ENCODE measurements at regions not wholly inside any gene's neighbourhood (a gene's known extent, or its start where the extent isn't known, plus 50 kb on each side); places are given as distances from the start of the nearest gene placed in this dataset.

DNA sequence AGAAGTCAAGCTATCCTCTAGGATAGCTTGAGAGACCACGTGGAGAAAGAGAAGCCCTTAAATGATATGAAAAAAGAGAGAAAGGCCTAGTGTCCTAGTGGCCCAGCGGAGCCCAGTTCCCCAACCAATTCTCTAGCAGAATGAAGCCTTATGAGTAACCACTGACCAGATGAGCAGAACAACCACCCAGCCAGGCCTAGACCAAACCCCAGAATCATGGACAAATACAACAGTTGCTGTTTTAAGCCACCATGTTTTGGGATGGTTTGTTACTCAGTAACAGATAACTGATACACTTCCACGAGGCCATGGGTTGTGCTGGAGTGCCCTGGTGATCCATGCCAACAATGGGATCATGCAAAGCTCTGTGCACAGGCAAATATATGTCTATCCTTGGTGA, 377.1 kb downstream of the SOX9 start:
- no peak for DNase-seq (ENCODE audit: low spot score)

DNA sequence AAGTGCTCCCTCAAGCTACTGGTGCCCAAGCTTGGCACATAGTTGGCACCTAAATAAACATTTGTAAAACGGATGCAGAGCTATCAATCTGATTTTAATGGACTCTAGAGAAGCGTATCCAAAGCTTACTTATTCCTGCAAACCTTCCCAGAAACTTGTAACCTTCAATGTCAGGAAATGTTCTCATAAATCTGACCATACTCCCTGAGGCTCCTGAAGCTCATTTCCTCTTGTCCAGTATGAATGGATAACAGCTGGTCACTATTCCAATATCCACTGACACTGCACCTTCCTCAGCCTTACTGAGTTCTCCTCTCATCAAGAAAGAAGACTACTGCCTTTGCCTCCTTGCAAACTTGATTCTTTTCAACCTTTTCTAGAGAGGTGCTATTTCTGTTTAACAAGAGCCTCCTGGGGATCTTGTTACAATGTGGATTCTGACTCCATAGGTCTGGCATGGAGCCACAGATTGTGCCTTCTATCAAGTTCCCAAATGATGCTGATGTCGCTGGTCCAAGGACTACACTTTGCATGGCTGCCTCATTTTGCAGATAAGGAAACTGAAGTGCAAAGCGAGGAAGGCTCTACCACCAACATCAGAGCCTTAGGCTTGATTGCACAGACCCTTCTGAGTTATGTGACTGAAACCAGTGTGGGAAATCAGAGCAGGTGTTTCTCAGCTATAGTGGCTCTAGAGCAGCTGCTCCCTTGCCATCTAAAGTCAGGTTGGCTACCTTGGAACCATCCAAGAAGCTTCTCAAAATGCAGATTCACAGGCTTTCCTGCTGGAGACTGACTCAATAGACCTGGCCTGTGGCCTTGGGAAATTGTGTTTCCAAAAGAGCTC, 377.8 kb downstream of the SOX9 start:
- no peak for DNase-seq (ENCODE audit: low spot score)

DNA sequence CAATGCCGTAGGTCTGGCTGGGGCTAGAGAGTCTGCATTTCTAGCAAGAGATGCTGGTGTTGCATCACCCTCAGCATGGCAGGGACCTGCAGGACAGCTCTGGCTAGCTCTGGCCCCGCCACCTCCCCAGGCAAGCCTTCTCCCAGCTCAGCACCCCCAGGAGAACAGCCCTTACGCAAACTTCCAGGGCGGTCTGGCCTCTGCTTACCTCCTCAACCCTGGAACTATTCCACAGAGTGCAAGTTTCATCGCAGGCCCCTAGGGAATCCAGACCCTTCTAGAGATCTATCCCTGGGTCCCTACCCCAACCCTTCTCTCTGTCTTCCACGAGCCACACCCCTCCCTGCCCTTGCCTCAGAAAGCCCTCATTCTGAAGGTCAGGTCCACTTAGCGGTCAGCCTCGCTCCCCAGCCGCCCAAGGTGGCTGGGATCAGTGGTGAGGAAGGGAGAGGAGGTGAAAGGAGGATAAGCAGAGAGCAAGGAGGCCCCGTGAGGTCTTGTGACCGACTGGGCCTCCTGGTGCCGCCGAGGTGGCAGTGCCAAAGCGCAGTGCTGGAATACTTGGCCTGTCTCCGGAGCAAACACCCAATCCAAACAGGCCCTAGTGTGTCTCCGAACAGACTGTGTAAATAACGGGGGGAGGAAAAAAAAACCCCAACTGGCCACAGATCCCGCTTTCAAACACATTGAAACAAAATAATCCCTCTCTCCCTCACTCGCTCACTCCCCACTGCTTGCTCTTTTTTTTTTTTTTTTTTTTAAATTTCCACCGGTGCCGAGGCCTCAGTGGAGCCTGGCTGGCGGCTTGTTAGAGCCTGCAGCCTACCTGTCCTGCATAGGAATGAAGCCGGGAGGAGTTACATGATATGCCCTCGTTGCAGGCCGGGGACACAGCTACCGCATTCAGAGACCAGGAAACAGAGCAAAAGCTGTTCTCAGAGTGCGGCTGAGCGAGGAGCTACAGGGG, 380.9 kb downstream of the SOX9 start:
- no peak for DNase-seq (ENCODE audit: low spot score)

DNA sequence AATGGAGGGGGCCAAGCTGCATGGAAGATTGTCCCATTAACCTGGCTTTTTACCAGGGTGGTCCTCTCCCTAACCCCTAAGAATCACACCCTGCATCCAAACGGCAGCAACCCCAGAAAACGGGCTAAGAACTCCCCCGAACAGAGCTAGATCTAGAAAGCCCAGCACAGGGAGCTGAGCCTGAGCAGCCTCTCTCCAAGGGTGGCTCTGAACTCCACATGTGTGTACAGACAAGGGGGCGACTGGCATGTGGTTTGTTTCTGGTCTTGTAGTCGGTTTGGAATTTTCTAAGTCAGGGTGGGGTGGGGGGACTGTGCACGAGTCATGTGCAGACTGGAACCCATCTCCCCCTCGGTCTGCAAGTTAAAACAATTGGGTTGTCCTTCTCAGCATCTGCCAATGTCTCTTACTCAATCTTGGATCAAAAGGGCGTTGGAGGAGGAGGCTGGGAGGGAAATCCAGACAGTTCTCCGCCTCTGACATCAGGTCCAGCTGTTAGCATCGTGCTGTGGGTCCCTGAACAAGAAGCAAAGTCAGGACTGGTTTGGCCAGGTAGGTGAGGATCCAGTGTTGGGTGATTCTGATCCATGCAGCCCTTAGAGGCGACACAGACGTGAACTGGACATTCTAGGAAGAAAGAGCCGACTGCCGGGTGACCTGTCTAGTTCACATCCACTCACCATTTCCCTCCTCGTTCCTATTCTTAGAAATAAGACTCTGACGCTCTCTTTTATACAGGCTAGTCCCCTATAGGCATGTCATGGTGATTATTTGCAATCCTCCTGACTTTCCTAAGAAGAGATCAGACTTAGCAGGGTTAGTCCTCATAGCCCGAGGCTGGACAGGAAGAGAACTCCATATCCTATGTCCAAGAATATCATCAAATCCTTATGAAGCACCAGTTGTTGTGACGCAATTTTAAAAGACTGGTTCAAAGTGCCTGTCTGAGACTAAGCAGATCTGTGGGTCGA, 381.8 kb downstream of the SOX9 start:
- no peak for DNase-seq (ENCODE audit: low spot score)

DNA sequence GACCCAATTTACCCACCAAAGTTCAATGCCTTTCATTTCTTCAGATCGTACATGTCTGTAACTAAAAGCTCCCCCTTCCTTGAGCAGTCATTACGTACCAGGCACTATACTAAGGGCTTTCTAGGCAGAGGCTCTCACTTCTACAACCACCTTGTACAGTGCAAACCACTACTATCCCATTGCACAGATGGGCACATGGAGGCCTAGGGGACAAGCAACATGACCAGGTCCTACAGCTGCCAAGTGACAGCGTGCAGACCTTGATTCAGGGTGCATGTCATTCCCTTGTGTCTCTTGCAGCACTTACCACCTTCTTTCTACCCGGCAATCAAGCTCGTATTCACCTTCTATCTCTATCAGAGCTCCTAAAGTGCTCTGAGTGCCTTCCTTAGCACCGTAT, 382.7 kb downstream of the SOX9 start:
- no peak for DNase-seq (ENCODE audit: low spot score)

DNA sequence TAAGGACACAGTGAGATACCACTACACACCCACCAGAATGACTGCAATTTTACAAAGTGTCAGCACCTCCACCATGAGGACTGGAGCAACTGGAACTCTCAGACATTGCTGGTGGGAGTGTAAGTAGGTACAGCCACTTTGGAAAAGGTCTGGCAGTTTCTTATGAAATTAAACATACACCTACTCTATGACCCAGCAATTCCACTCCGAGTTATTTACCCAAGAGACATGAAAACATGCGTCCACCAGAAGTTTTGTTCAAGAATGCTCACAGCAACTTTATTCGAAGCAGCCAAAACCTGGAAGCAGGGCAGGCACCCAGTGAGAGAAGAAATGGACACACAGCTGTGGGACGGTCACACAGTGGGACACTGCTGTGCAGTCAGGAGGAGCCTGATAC, 384.0 kb downstream of the SOX9 start:
- DNase-seq (ENCODE audit: low spot score), result no peak

DNA sequence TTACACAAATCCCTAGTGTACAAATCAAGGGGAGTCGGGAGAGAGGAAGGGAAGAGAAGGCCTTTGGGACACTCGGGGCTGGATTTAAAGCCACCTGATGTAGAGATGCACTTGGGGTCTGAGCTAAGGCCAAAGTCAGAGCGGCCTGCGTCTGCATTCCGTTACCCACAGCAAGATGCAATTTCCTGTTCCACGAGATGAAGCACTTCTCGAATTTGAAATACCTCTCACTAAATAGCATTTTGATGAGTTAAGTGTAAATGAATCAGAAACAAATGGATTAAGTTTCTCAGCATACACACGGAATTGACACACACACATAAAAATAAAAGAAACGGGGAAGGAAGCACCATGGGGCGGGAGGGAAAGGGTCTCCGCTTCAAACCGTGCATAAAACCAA, 386.0 kb downstream of the SOX9 start:
- DNase-seq (ENCODE audit: low spot score), result no peak

DNA sequence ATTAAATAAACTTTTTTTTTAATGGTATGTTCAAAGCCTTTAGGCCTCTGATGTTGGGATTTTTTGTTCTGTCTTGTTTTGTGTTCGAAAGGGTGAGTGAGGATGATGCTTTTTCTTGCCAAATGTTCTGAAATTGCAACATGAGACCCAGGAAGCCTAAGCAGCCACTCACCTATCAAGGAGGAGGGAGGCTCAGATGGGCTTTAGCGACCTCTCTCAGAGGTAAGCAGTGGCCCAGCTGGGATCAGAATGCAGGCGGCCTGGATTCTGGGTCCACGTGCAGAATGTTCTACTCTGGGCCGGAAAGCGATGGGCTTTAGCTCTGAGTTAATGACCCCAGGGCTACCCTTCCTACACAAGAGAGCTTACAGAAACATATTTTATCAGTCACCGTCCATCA, 386.6 kb downstream of the SOX9 start:
- no peak for DNase-seq (ENCODE audit: low spot score)

DNA sequence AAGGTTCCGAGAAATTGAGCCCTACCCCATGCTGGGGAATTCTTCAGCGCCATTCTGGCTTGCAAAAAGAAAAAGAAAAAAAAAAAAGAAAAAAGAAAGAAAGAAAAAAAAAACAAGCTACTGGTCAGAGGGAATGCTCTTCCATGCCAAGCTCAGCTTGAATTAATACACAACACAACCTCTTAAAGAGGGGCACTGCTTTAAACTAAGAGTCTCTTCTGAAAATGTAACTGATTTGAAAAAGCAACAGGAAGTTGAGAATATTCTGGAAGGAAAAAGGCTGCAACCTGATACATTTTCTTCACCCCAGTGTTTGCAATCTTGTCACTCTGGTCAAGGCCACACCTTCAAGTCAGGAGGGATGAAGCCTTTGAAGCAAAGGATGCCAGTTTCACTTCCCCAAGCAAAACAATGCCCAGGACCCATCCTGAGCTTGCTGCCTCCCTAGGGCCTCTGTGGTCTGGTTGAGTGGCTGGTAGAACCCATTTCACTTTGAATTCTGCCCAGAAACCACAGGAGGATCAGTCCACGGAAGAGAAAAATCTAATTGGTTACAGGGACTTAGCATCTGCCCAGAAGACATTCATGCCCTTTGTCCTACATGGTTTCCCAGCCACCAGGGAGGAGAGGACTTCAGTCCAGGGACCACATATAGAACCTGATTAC, 389.7 kb downstream of the SOX9 start:
- peak; percentile 19 for DNase-seq (ENCODE audit: low spot score)

DNA sequence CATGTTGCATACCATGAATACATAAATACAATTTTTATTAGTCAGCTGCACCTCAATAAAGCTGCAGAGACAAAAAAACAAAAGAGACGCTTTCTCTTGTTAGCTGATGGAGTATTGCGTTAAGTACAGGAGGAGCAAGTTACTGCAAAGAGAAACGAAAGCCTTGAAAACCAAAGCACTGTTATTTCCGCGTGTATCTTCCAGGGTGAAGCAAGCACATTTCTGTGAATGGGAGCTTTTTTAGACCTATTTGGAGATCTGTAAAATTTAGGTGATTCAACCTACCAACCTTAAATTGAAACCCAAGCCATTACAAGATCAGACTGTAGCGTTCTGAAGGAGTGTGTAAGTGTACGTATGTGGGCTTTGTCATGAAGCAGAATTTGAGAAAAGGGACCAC, 390.4 kb downstream of the SOX9 start:
- no peak for DNase-seq (ENCODE audit: low spot score)

DNA sequence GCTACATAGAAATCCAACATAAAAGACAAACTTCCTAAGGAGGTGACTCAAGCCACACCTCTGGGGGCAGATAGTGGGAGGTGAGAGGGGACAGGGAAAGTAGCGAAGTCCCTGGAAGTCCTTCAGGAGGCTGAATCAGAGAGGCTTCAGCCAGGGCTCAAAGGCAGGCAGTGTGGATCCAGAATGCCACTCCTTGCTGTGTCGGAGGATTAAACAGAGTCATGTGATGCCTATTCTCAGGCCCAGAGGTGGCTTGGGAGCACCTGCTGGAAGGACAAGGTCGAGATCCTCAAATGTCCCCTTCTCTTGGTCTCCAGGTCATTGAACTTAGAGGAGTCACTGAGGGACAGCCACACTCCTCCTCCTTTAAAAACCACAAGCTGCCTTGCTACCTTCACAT, 391.1 kb downstream of the SOX9 start:
- DNase-seq (ENCODE audit: low spot score), result no peak

DNA sequence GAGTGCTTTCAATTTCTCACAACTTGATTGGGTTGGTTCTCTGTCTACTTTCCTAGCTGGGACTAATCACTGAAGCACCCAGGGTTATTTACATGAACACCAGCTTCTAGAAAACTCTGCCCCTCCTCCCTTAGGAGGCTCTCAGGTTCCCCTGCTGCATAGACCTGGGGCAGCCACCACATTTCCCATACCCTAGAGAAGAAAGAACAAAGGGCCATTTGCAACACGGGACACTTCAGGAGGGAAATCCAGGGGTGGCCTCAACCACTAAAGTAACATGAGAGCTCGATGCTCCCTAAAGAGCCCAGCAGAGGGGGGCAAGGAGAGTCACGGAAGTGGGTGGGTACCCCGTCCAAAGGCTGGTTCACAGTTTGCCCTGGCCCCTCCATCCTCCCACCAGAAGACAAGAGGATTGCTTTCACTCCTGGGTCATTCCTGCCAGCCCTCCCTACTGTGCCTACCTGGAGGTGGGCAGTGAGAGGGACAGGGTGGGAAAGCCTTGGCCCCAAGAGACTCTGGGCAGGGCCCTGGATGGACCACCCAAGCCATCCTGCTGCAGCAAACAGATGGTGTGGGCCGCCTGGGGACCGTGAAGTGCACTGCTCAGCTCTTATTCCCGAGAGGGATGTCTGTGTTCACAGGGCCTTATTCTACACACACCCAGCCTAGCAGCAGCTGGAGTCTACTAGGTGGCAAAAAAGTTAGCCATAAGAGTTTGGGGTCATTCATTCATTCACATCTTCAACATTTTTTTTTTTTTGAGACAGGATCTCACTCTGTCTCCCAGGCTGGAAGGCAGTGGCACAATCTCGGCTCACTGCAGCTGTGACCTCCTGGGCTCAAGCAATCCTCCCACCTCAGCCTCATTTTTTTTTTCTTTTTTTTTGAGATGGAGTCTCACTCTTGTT, 392.1 kb downstream of the SOX9 start:
- DNase-seq (ENCODE audit: low spot score), result no peak

DNA sequence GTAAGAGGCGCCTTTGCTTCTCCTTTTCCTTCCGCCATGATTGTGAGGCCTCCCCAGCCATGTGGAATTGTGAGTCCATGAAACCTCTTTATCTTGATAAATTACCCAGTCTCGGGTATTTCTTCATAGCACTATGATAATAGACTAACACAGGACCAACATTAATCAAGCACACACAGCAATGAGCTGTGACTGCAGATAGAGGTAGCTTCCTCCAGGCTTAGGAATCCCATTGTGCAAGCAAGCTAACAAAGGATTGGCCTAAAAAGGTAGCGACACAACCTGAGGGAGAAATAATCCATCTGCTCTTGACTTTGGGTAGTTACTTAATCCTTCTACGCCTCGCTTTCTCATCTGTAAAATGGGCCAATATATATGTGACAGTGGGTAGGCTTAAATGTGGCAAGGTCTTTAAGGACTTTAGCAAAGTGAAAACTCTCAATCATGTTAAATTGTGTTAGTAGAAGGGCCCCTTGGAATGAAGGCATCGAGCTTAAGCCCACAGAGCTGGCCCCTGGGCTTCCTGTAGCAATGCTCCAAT, 393.6 kb downstream of the SOX9 start:
- no peak for DNase-seq (ENCODE audit: low spot score)

DNA sequence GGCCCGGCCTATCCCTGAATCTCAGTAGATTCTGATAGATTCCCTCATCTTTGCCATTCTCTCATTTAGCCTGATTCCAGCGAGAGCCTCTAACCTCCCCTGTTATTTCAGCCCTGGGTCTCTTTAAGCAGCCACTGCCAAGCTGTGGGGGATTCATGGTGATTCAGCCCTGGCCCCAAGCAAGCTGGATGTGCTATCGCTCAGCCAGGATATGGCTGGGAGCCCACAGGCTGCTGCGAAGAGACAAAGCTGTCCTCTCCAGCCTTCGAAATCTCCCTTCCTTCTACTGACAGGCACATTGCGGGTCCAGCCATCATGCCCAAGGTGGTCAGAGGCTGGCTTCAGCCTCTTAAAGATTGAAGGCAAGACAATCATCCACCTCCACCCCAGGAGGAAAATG, 394.1 kb downstream of the SOX9 start:
- peak; percentile 63 for DNase-seq (ENCODE audit: low spot score)

DNA sequence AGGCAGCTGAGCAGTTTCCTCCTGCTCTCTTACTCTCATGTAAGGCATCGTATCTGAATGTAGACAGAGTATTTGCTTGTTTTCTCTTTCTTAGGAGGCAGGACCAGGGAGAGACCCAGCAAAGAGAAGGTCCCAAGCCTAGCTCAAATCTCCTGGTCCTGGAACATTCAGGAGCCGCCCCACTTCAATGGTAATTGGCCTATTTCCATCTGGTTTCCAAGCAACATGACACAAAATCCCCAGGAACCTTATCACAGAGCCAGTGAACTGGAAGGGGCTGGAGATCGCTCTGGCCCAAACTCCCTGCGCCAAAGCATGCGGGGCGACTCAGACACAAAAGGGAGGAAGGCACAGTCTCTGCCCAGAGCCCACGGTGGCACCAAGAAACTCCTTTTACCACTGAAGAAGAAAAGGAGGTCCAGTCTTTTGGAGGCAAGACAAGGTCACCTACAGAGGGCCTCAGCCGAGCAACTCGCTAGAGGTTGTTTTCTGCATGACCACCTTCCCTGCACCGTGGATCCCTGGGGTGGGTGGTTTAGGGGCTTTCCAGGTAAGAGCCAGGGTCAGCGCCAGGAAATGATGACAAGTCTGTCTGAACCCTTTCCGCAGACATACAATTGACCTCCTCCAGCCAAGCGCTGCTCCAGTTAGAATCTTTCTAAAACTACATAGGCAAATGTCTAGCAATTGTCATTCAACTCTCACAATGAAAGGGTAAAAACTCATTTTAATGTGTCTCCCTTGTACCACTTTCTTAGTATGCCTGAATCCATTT, 394.7 kb downstream of the SOX9 start:
- DNase-seq (ENCODE audit: low spot score), result peak; percentile 44

DNA sequence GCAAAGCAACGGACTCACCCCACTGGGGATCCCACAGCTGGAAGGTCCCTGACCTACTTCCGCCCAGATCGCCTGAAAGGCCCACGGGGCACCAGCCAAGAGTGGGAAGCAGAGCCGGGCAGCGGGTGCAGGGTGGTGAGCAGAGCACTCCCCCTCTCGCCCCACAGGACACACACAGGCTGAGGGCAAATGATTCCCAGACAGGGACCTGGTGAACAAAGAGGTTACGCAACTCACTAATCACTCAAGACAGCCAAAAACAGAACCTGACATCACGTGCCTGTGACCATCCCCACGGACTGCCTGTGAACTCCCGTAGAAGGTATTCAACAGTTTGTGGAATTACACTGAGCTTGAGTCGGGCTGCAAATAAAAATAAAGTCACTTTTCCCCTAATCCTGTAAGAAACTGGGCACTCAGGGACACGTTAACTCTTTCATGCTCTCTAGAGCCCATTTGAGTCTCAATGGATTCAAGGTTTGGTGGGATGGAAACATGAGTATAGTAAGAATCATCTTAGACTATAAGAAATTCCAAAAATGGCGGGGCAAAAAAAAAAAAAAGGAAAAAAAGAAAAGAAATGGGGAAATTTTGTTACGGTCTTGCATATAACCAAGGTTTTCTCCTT, 396.1 kb downstream of the SOX9 start:
- no peak for DNase-seq (ENCODE audit: low spot score)

DNA sequence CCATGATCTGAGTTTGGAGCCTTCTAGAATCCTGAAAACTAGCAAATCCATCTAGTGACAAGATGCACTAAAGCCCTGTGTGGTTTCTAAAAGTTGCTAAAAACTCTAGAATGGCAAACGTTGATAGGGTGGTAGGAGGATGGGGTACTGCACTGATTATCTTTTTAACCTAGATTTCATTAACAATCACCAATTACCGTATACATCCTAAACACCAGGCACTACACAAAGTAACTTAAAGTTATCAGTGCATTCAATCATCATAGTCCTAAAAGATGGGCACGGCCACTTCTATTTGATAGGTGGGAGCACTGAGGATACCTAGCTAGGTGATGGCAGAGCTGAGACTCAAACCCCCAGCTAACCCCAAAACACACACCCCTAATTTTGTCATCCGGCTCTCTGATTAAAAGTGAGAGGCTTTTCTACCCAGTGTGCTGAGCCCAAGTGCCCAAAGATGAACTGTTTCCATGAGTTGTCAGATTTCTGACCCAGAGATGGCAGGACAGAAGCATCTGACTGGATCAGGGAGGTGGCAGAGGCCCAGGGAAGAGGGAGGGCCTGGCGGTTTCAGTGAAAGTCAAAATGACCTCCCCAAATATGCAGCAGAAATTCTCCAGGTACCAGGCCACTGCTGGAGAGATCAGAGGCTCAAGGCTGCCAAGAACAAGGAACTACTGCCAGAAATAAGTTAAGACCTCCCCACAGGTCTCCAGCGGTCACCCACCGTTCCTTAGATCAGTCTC, 396.8 kb downstream of the SOX9 start:
- no peak for DNase-seq (ENCODE audit: low spot score)

Measured in A172 (cell line).